ENCODE measurements at regions not wholly inside any gene's neighbourhood (a gene's known extent, or its start where the extent isn't known, plus 50 kb on each side); places are given as distances from the start of the nearest gene placed in this dataset.
"Not testable (repeated sequence)": the region's sequence is repeated elsewhere in the genome, so short reads cannot be mapped to it uniquely, and the experiment has no call there.

DNA sequence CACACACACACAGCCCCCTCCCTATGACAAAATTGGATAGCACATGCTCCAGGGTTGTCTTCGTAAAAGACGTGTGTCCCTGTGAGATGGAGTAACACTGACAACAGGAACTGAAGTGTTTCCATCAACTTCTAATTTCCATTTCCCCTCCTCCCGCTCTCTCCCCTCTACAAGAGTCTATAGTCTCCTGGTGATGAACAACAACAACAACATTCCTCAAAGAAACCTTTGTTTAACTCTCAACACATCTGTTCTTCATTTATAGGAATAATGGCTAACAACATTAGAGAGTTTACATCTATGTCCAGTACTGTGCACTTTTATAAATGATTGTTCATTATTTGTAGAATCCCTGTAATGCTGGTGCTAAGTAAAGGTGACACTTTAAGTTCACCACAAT, 205.8 kb upstream of the SSTR4 start:
- Histone ChIP-seq H3K36me3 (ENCODE audit: control insufficient read depth, insufficient read depth, low read length) (no peaks in the 10 kb centered on the region), H3K4me3 (replicated peaks; ENCODE audit: low read depth, low read length) (no peak overlapping the region), H3K27me3 (replicated peaks; ENCODE audit: control insufficient read depth, insufficient read depth, low read length) (no peaks in the 10 kb centered on the region)
- TF ChIP-seq, protein P1, sequence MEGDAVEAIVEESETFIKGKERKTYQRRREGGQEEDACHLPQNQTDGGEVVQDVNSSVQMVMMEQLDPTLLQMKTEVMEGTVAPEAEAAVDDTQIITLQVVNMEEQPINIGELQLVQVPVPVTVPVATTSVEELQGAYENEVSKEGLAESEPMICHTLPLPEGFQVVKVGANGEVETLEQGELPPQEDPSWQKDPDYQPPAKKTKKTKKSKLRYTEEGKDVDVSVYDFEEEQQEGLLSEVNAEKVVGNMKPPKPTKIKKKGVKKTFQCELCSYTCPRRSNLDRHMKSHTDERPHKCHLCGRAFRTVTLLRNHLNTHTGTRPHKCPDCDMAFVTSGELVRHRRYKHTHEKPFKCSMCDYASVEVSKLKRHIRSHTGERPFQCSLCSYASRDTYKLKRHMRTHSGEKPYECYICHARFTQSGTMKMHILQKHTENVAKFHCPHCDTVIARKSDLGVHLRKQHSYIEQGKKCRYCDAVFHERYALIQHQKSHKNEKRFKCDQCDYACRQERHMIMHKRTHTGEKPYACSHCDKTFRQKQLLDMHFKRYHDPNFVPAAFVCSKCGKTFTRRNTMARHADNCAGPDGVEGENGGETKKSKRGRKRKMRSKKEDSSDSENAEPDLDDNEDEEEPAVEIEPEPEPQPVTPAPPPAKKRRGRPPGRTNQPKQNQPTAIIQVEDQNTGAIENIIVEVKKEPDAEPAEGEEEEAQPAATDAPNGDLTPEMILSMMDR (IDR thresholded peaks at IDR 0.05; ENCODE audit: insufficient read depth, low read length, poor library complexity, severe bottlenecking): no peak
- DNase-seq (ENCODE audit: extremely low read depth, insufficient read length): no peak

DNA sequence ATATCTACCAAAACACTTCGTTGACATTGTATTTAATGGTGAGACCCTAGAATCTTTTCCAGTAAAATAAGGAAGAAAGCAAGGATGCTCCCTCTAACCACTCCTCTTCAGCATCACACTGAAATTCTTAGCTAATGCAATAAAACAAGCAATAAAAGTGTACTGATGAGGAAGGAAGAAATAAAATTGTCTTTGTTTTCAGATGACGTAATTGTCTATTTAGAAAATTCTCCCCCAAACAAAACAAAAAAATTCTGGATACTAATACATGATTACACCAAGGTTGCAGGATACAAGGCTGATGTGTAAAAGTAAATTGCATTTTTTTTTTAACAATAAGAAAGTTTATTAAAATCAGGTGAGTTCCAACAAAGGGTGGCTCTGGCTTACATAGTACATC, 205.0 kb upstream of the SSTR4 start:
- no peaks in the 10 kb centered on the region for H3K36me3 ChIP-seq (ENCODE audit: control insufficient read depth, insufficient read depth, low read length)
- no peak overlapping the region for H3K4me3 ChIP-seq (replicated peaks; ENCODE audit: low read depth, low read length)
- H3K27me3 ChIP-seq (replicated peaks; ENCODE audit: control insufficient read depth, insufficient read depth, low read length): no peaks in the 10 kb centered on the region
- TF ChIP-seq, protein P1 (IDR thresholded peaks at IDR 0.05; ENCODE audit: insufficient read depth, low read length, poor library complexity, severe bottlenecking): no peak
- no peak for DNase-seq (ENCODE audit: extremely low read depth, insufficient read length)

DNA sequence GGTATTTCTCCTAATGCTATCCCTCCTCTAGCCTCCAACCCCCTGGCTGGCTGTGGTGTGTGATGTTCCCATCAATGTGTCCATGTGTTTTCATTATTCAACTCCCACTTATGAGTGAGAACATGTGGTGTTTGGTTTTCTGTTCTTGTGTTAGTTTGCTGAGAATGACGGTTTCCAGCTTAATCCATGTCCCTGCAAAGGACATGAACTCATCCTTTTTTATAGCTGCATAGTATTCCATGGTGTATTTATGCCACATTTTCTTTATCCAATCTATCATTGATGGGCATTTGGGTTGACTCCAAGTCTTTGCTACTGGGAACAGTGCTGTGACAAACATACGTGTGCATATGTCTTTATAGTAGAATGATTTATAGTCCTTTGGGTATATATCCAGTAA, 204.4 kb upstream of the SSTR4 start:
- not testable (repeated sequence) for H3K27me3 ChIP-seq (replicated peaks; ENCODE audit: control insufficient read depth, insufficient read depth, low read length); DNase-seq (ENCODE audit: extremely low read depth, insufficient read length); H3K4me3 ChIP-seq (replicated peaks; ENCODE audit: low read depth, low read length); H3K36me3 ChIP-seq (ENCODE audit: control insufficient read depth, insufficient read depth, low read length)

DNA sequence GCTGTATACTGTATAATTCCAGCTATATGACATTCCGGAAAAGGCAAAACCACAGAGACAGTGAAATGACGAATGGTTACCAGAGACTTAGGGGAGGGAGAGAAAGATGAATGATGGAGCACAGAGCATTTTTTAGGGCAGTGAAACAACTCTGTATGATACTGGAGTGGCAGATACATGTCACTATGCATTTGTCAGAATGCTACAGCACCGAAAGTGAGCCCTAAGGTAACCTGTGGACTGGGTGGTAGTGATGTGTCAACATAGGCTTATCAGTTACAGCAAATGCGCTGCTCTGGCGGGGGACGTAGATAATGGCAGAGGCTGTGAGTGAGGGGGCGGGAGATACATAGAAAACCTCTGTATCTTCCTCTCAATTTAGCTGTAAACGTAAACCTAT, 201.3 kb upstream of the SSTR4 start:
- H3K36me3 ChIP-seq (ENCODE audit: control insufficient read depth, insufficient read depth, low read length): no peaks in the 10 kb centered on the region
- H3K27me3 ChIP-seq (replicated peaks; ENCODE audit: control insufficient read depth, insufficient read depth, low read length): no peaks in the 10 kb centered on the region
- TF ChIP-seq, protein P1 (IDR thresholded peaks at IDR 0.05; ENCODE audit: insufficient read depth, low read length, poor library complexity, severe bottlenecking): no peak
- H3K4me3 ChIP-seq (replicated peaks; ENCODE audit: low read depth, low read length): no peak overlapping the region
- no peak for DNase-seq (ENCODE audit: extremely low read depth, insufficient read length)

DNA sequence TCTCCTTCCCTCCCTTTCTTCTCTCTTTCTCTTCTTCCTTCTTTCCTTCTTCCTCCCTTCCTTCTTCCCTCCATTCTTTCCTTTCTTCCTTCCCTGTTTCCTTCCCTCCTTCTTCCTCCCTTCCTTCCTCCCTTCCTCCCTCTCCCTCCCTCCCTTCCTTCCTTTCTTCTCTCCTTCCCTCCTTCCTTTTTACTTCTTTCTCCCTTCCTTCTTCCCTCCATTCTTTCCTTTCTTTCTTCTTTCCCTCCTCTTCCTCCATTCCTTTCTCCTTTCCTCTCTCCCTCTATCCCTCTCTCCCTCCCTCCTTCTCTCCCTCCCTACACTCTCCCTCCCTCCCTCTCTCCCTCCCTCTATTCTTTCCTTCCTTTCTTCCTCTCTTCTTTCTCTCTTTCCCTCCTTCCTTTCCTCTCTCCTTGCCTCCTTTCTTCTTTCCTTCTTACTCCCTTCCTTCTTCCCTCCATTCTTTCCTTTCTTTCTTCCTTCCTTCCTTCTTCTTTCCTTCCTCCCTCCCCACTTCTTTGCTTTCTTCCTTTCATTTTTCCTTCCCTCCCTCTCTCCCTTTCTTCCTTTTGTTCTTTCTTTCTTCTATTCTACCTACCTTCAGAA, 200.4 kb upstream of the SSTR4 start:
- no peak for DNase-seq (ENCODE audit: extremely low read depth, insufficient read length)
- no peak overlapping the region for H3K4me3 ChIP-seq (replicated peaks; ENCODE audit: low read depth, low read length)
- no peaks in the 10 kb centered on the region for H3K36me3 ChIP-seq (ENCODE audit: control insufficient read depth, insufficient read depth, low read length)
- TF ChIP-seq, protein P1 (IDR thresholded peaks at IDR 0.05; ENCODE audit: insufficient read depth, low read length, poor library complexity, severe bottlenecking): no peak
- no peaks in the 10 kb centered on the region for H3K27me3 ChIP-seq (replicated peaks; ENCODE audit: control insufficient read depth, insufficient read depth, low read length)

DNA sequence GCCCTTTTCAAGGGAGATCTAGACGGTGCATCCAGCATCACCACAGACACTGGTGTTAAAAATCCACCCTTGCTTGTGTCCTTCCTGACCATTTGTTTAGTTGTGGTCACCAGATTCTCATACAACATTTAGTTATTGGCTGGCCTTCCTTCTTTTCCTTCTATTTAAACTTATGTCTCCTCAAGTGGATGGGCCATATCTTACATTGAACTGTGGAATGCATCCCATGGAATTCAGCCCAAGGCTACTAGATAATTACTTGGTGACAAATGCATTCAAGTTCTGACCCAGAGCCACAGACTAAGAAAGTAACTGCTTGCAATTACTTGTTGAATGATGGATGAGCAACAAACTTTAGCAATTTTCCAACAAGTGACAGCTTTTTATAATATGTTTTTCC, 198.9 kb upstream of the SSTR4 start:
- H3K4me3 ChIP-seq (replicated peaks; ENCODE audit: low read depth, low read length): no peak overlapping the region
- no peaks in the 10 kb centered on the region for H3K27me3 ChIP-seq (replicated peaks; ENCODE audit: control insufficient read depth, insufficient read depth, low read length)
- DNase-seq (ENCODE audit: extremely low read depth, insufficient read length): no peak
- H3K36me3 ChIP-seq (ENCODE audit: control insufficient read depth, insufficient read depth, low read length): no peaks in the 10 kb centered on the region
- TF ChIP-seq, protein P1 (IDR thresholded peaks at IDR 0.05; ENCODE audit: insufficient read depth, low read length, poor library complexity, severe bottlenecking): no peak

Measured in GM06990 (cell line).